ENCODE measurements at regions not wholly inside any gene's neighbourhood (a gene's known extent, or its start where the extent isn't known, plus 50 kb on each side); places are given as distances from the start of the nearest gene placed in this dataset.

- Histone ChIP-seq H3K9me3 (no peaks in the 10 kb centered on the region), H3K27me3 (no peaks in the 10 kb centered on the region), H3K4me3 (no peak overlapping the region), H3K4me1 (no peaks in the 10 kb centered on the region), H3K36me3 (no peaks in the 10 kb centered on the region), H3K27ac (no peak overlapping the region)
- intact Hi-C loops (cut with DNase I; ENCODE audit: low total_unique reads): no loop called here
- no peak for DNase-seq
- TF ChIP-seq CTCF (IDR thresholded peaks at IDR 0.05): no peak
- TF ChIP-seq POLR2A (IDR thresholded peaks at IDR 0.05): no peak
Measured at GRCh38 chr2:15763106-15763821, 171.6 kb downstream of the DDX1 start.

DNA sequence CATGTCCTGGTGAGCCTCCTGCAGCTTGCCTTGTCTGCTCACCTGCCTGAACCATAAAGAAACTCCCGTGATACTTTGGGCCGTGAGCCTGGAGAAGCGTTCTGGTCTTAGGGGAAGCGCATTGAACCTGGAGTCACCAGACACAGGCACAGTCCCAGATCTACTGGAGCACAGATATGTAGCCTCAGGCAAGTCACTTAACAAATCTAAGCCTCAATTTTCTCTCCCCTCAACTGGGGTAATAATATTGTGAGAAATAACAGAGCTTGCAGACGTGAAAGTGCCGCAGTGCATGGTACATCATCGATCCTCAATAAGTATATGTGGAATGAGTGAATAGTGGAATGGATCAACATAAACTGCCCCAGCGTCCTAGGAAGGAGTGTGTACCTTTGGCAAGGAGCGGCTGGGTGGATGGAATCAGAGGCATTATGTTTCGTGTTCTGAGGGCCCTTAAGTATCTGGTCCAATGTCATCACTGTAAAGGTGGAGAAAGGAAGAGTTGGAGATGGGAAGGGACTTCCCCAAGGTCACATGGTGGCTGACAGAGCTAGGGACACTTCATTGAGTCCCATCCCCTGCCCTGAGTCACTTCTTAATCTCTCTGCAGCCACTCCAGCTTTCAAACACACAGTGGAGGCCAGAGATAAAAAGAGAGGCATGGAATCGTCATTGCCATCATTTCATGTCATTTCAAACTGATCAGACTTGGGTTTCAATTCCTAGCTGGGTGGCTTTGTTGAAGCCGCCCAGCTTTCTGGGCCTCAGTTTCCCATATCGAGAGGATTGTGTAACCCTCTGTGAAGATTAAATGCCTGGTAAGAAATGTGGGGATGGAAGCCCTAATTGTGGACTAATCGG, 172.4 kb downstream of the DDX1 start:
- DNase-seq: no peak
- H3K36me3 ChIP-seq: no peaks in the 10 kb centered on the region
- TF ChIP-seq CTCF (IDR thresholded peaks at IDR 0.05): no peak
- no peak for TF ChIP-seq POLR2A (IDR thresholded peaks at IDR 0.05)
- no peak overlapping the region for H3K4me3 ChIP-seq
- H3K9me3 ChIP-seq: no peaks in the 10 kb centered on the region
- H3K27ac ChIP-seq: no peak overlapping the region
- intact Hi-C loops (cut with DNase I; ENCODE audit: low total_unique reads): no loop called here
- H3K4me1 ChIP-seq: no peaks in the 10 kb centered on the region
- no peaks in the 10 kb centered on the region for H3K27me3 ChIP-seq

GRCh38 chr2:15764683-15765011, 173.0 kb downstream of the DDX1 start:
- no peak for TF ChIP-seq CTCF (IDR thresholded peaks at IDR 0.05)
- TF ChIP-seq POLR2A (IDR thresholded peaks at IDR 0.05): no peak
- Histone ChIP-seq H3K4me1 (no peaks in the 10 kb centered on the region), H3K36me3 (no peaks in the 10 kb centered on the region), H3K4me3 (no peak overlapping the region), H3K9me3 (no peaks in the 10 kb centered on the region), H3K27me3 (no peaks in the 10 kb centered on the region), H3K27ac (no peak overlapping the region)
- no peak for DNase-seq
- intact Hi-C loops (cut with DNase I; ENCODE audit: low total_unique reads): no loop called here

DNA sequence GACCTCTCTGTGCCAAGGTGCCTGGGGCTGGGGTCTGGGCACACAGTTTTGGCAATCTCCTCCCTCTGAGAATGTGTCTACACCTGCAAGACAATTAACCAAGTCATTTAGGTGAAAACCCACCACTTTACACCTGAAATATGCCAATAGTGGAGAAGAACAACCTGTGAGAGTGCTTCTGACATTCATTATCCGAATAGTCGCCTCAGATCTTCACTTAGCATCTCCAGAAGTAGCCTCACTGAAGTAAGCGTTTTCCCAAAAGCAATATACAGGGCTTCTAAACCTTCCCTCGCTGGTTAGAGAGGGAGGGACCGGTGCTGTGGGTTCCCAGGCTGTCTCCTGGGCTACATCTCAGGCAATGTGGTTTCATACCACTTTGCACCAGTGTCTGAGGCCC, 173.5 kb downstream of the DDX1 start:
- Histone ChIP-seq H3K27me3 (no peaks in the 10 kb centered on the region), H3K27ac (no peak overlapping the region), H3K9me3 (no peaks in the 10 kb centered on the region), H3K36me3 (no peaks in the 10 kb centered on the region), H3K4me1 (no peaks in the 10 kb centered on the region), H3K4me3 (no peak overlapping the region)
- DNase-seq: no peak
- intact Hi-C loops (cut with DNase I; ENCODE audit: low total_unique reads): no loop called here
- no peak for TF ChIP-seq POLR2A (IDR thresholded peaks at IDR 0.05)
- no peak for TF ChIP-seq CTCF (IDR thresholded peaks at IDR 0.05)

DNA sequence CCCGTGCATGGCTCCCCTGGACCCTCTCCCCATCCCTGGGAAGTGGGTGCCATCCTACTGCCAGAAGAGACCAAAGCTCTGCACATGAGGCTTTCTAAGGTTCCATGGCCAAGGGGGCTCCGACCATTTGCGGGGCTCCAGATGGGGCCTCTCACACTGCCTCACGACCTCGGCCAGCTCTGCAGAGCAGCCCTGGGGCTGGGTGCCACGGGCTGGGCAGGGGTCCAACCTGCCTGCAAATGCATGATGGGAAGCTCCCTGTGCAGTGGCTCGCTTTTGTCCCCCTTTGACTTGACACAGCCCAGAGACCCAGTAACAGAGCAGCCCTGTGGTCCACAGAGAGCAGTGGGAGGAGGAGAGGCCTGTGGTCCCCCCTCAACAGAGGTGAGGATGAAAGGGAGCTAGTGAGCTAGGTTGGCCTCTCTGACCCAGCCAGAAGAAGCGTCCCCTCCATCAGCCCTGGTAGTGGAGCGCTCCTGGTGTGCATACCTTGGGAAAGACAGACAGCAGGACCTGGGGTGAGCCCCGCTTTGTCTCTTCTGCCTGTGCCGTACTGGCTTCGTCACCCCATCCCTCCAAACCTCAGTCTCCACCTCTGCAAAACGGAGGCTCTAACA, 174.1 kb downstream of the DDX1 start:
- Histone ChIP-seq H3K27me3 (no peaks in the 10 kb centered on the region), H3K36me3 (no peaks in the 10 kb centered on the region), H3K4me3 (no peak overlapping the region), H3K27ac (no peak overlapping the region), H3K4me1 (no peaks in the 10 kb centered on the region), H3K9me3 (no peaks in the 10 kb centered on the region)
- intact Hi-C loops (cut with DNase I; ENCODE audit: low total_unique reads): no loop called here
- no peak for DNase-seq
- TF ChIP-seq POLR2A (IDR thresholded peaks at IDR 0.05) (no peak), CTCF (IDR thresholded peaks at IDR 0.05) (no peak)

Data from uterus (tissue), 3 donors.